Uterus (tissue), 3 donors: ENCODE measurements at regions not wholly inside any gene's neighbourhood (a gene's known extent, or its start where the extent isn't known, plus 50 kb on each side); places are given as distances from the start of the nearest gene placed in this dataset.

ENCODE experiments used
- DNase-seq, 2 donors: peaks; one replicate each; pipeline ENCODE4 v3.0.0-alpha.2; 2019 to 2020
- H3K27ac ChIP-seq, 2 donors: fragments of 200-600 bp; sonication (generic); 1 replicate in 1 of 2; 2 replicates in 1 of 2; pipeline ENCODE4 v1.5.1; 2016 to 2018
- H3K27me3 ChIP-seq, 2 donors: fragments of 200-600 bp; sonication (generic); one replicate each; pipeline ENCODE4 v1.5.1; 2018 to 2019; ENCODE audit warnings: control low read depth in 1 of 2
- H3K36me3 ChIP-seq, 2 donors: fragments of 200-600 bp; sonication (generic); one replicate each; pipeline ENCODE4 v1.5.1; 2019; ENCODE audit warnings: control low read depth in 1 of 2
- H3K4me1 ChIP-seq, 2 donors: fragments of 200-600 bp; sonication (generic); one replicate each; pipeline ENCODE4 v1.5.1; 2018 to 2019; ENCODE audit warnings: control low read depth in 1 of 2
- H3K4me3 ChIP-seq, 2 donors: fragments of 200-600 bp; sonication (generic); 1 replicate in 1 of 2; 2 replicates in 1 of 2; pipeline ENCODE4 v1.5.1; 2018 to 2019; ENCODE audit warnings: mild to moderate bottlenecking in 1 of 2
- H3K9me3 ChIP-seq, 2 donors: fragments of 200-600 bp; sonication (generic); one replicate each; pipeline ENCODE4 v1.5.1; 2019; ENCODE audit warnings: control low read depth in 1 of 2
- POLR2A ChIP-seq, 2 donors: fragments of 450-650 bp; IDR thresholded peaks; one replicate each; pipeline ENCODE4 v1.6.1; 2016; ENCODE audit warnings: antibody characterized with exemption in 2 of 2, mild to moderate bottlenecking in 1 of 2, moderate library complexity in 1 of 2
- intact Hi-C: fragments of 100-400 bp; cut with DNase I; formaldehyde crosslinking; loops from one replicate; pipeline ENCODE4 v1.15.1; 2023; ENCODE audit warnings: low total_unique reads
- TF ChIP-seq, protein P1 (sequence below), 4 experiments: fragments of 200-600 bp in 2 of 4; fragments of 450-650 bp in 2 of 4; sonication (generic) in 2 of 4; IDR thresholded peaks; one replicate each; pipeline ENCODE4 v1.5.1; 2016 to 2019; ENCODE audit warnings: antibody characterized with exemption in 4 of 4, mild to moderate bottlenecking in 2 of 4, moderate library complexity in 1 of 4
- donor health status: DM: yes; HTN: yes; CAD: no.

GRCh38 chr9:135254176-135255032 lies 166.9 kb downstream of the OLFM1 start:
- no peak for DNase-seq
- Histone ChIP-seq H3K9me3 (no peaks in the 10 kb centered on the region), H3K27ac (no peak overlapping the region), H3K4me1 (no peaks in the 10 kb centered on the region), H3K4me3 (no peak overlapping the region), H3K36me3 (no peaks in the 10 kb centered on the region), H3K27me3 (no peaks in the 10 kb centered on the region)
- intact Hi-C loops = no loop called here
- TF ChIP-seq POLR2A (IDR thresholded peaks at IDR 0.05) = no peak
- TF ChIP-seq, protein P1, sequence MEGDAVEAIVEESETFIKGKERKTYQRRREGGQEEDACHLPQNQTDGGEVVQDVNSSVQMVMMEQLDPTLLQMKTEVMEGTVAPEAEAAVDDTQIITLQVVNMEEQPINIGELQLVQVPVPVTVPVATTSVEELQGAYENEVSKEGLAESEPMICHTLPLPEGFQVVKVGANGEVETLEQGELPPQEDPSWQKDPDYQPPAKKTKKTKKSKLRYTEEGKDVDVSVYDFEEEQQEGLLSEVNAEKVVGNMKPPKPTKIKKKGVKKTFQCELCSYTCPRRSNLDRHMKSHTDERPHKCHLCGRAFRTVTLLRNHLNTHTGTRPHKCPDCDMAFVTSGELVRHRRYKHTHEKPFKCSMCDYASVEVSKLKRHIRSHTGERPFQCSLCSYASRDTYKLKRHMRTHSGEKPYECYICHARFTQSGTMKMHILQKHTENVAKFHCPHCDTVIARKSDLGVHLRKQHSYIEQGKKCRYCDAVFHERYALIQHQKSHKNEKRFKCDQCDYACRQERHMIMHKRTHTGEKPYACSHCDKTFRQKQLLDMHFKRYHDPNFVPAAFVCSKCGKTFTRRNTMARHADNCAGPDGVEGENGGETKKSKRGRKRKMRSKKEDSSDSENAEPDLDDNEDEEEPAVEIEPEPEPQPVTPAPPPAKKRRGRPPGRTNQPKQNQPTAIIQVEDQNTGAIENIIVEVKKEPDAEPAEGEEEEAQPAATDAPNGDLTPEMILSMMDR (IDR thresholded peaks at IDR 0.05) = no peak

DNA sequence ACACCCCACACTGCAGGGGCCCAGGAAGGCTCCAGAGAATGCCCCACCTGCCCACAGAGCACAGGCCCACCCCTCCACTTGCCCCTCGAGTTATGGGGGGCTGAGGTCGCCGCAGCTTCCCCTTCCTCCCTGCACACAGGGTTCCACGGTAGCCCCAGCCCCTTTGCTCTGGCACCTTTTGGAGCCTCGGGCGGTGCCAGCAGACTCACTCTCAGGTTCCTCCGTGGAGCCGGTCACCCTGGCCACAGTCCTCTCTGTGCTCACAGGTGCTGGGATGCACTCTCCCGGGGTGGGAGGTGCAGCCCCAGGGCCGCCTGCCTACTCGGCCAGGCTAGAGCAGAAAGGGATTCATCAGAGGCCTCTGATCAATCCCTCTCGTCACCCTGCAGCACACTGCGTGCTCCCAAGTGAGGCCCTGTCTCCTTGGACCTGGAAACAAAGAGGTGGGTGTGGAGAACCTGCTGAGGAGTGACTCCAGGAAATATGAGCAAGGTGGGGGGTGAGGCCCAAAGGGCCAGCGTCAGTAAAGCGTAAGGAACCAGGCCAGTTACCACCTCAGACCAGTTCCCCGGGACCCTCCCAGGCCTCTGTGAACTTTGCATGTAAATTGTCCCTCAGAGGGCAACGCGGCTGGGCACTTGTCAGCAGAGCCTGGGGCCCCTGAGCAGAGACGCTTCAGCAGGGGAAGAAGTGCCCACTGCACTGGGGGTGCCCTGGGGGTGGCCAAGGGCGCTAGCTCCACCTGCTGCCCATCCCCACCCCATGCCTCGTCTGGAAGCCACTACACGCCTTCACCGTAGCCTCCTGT lies 167.8 kb downstream of the OLFM1 start:
- no peak for DNase-seq
- intact Hi-C loops = no loop called here
- no peaks in the 10 kb centered on the region for H3K9me3 ChIP-seq
- no peaks in the 10 kb centered on the region for H3K36me3 ChIP-seq
- TF ChIP-seq, protein P1 (IDR thresholded peaks at IDR 0.05) = no peak
- no peak for TF ChIP-seq POLR2A (IDR thresholded peaks at IDR 0.05)
- H3K27me3 ChIP-seq = no peaks in the 10 kb centered on the region
- H3K4me1 ChIP-seq = no peaks in the 10 kb centered on the region
- H3K27ac ChIP-seq = no peak overlapping the region
- H3K4me3 ChIP-seq = no peak overlapping the region

GRCh38 chr9:135255841-135256580 lies 168.5 kb downstream of the OLFM1 start:
- TF ChIP-seq POLR2A (IDR thresholded peaks at IDR 0.05) = no peak
- TF ChIP-seq, protein P1 (IDR thresholded peaks at IDR 0.05) = no peak
- Histone ChIP-seq H3K27me3 (no peaks in the 10 kb centered on the region), H3K36me3 (no peaks in the 10 kb centered on the region), H3K9me3 (no peaks in the 10 kb centered on the region), H3K4me3 (no peak overlapping the region), H3K27ac (no peak overlapping the region), H3K4me1 (no peaks in the 10 kb centered on the region)
- intact Hi-C loops = no loop called here
- no peak for DNase-seq

- Histone ChIP-seq H3K4me1 (no peaks in the 10 kb centered on the region), H3K4me3 (no peak overlapping the region), H3K9me3 (no peaks in the 10 kb centered on the region), H3K27ac (no peak overlapping the region), H3K27me3 (no peaks in the 10 kb centered on the region), H3K36me3 (no peaks in the 10 kb centered on the region)
- TF ChIP-seq, protein P1 (IDR thresholded peaks at IDR 0.05) = no peak
- no peak for TF ChIP-seq POLR2A (IDR thresholded peaks at IDR 0.05)
- intact Hi-C loops = no loop called here
- DNase-seq = no peak
These were observed 169.3 kb downstream of the OLFM1 start for GRCh38 chr9:135256581-135257354.
